IMR-90 (cell line): ENCODE measurements at regions not wholly inside any gene's neighbourhood (a gene's known extent, or its start where the extent isn't known, plus 50 kb on each side); places are given as distances from the start of the nearest gene placed in this dataset.

Source experiments
- ATAC-seq: fragments of 200-7000 bp; cut with Tn5 transposase; 2 replicates; pipeline ENCODE4 v1.9.1; 2020; ENCODE audit warnings: low read depth, mild to moderate bottlenecking, moderate library complexity
- BruUV-seq: library from RNA; stranded (reverse); fragments of 400-500 nt; replicated peaks from 2 replicates; lab custom pipeline; 2021; lab: Mats Ljungman, UMichigan
- CTCF ChIA-PET: fragments of 300-600 bp; formaldehyde crosslinking; extraction: SDS; loops from one replicate; lab custom pipeline; 2021; ENCODE audit warnings: antibody characterized with exemption; lab: Yijun Ruan, JAX
- POLR2A ChIA-PET: fragments of 300-600 bp; sonication (Branson Sonifier 250); formaldehyde crosslinking; loops from one replicate; lab custom pipeline; 2022; ENCODE audit warnings: antibody characterized with exemption; ENCODE audit not compliant: unreplicated experiment; lab: Charles Lee
- DNase-seq: peaks from one replicate; pipeline ENCODE4 v3.0.0; 2013
- H2AFZ ChIP-seq: replicated peaks from 2 replicates; pipeline ENCODE3; 2013; ENCODE audit warnings: low read length, mild to moderate bottlenecking; ENCODE audit not compliant: poor library complexity
- H2AK5ac ChIP-seq: 2 replicates; pipeline ENCODE4 v1.6.1; 2013; ENCODE audit warnings: low read depth, low read length, inconsistent platforms
- H2AK9ac ChIP-seq: replicated peaks from 2 replicates; pipeline ENCODE3; 2013; ENCODE audit warnings: mild to moderate bottlenecking, low read depth, low read length, moderate library complexity; ENCODE audit not compliant: poor library complexity
- H2BK120ac ChIP-seq: 2 replicates; pipeline ENCODE4 v1.6.1; 2013; ENCODE audit warnings: low read depth, low read length, inconsistent platforms
- H2BK15ac ChIP-seq: 3 replicates; pipeline ENCODE4 v1.6.1; 2013; ENCODE audit warnings: low read depth, low read length, inconsistent platforms
- H2BK20ac ChIP-seq: 2 replicates; pipeline ENCODE4 v1.6.1; 2013; ENCODE audit warnings: low read depth, mild to moderate bottlenecking, inconsistent platforms, low read length, moderate library complexity
- H2BK5ac ChIP-seq: 2 replicates; pipeline ENCODE4 v1.6.1; 2013; ENCODE audit warnings: mild to moderate bottlenecking, low read depth, low read length, inconsistent platforms; ENCODE audit not compliant: poor library complexity, severe bottlenecking
- H3K14ac ChIP-seq: replicated peaks from 2 replicates; pipeline ENCODE4 v1.6.1; 2013; ENCODE audit warnings: low read depth, low read length, inconsistent platforms
- H3K18ac ChIP-seq: 2 replicates; pipeline ENCODE4 v1.6.1; 2013; ENCODE audit warnings: low read depth, low read length, control low read depth
- H3K23ac ChIP-seq: 2 replicates; pipeline ENCODE4 v1.6.1; 2013; ENCODE audit warnings: low read depth, low read length, inconsistent platforms
- H3K27ac ChIP-seq: 2 replicates; pipeline ENCODE4 v1.5.1; 2013; ENCODE audit warnings: mild to moderate bottlenecking, control low read depth, low read length; ENCODE audit not compliant: insufficient read depth
- H3K27me3 ChIP-seq: 2 replicates; pipeline ENCODE4 v1.6.1; 2013; ENCODE audit warnings: low read length; ENCODE audit not compliant: control insufficient read depth, insufficient read depth
- H3K36me3 ChIP-seq: 2 replicates; pipeline ENCODE4 v1.6.1; 2013; ENCODE audit warnings: low read length, mixed read lengths; ENCODE audit not compliant: control insufficient read depth, insufficient read depth
- H3K4ac ChIP-seq: 2 replicates; pipeline ENCODE4 v1.6.1; 2013; ENCODE audit warnings: low read depth, low read length, inconsistent platforms
- H3K4me1 ChIP-seq: 2 replicates; pipeline ENCODE4 v1.6.1; 2013; ENCODE audit warnings: low read length, mixed read lengths; ENCODE audit not compliant: control insufficient read depth, insufficient read depth
- H3K4me2 ChIP-seq: 2 replicates; pipeline ENCODE4 v1.6.1; 2013; ENCODE audit warnings: low read depth, mild to moderate bottlenecking, control low read depth, low read length, moderate library complexity
- H3K4me3 ChIP-seq: 2 replicates; pipeline ENCODE4 v1.5.1; 2013; ENCODE audit warnings: low read depth, mild to moderate bottlenecking, control low read depth, low read length, moderate library complexity; ENCODE audit not compliant: insufficient read depth
- H3K56ac ChIP-seq: 2 replicates; pipeline ENCODE4 v1.6.1; 2013; ENCODE audit warnings: low read length, inconsistent platforms; ENCODE audit not compliant: insufficient read depth; ENCODE audit errors: extremely low read depth
- H3K79me1 ChIP-seq, 2 experiments: 2 replicates each; pipeline ENCODE4 v1.6.1; 2013; ENCODE audit warnings: low read length in 2 of 2, inconsistent platforms in 1 of 2, low read depth in 1 of 2
- H3K9ac ChIP-seq: 2 replicates; pipeline ENCODE4 v1.6.1; 2013; ENCODE audit warnings: low read depth, low read length, control low read depth
- H3K9me1 ChIP-seq: 2 replicates; pipeline ENCODE4 v1.6.1; 2013; ENCODE audit warnings: low read length, inconsistent platforms; ENCODE audit not compliant: insufficient read depth
- H3K9me3 ChIP-seq: 2 replicates; pipeline ENCODE4 v1.6.1; 2013; ENCODE audit warnings: low read length; ENCODE audit not compliant: control insufficient read depth, insufficient read depth
- H4K20me1 ChIP-seq: 2 replicates; pipeline ENCODE4 v1.6.1; 2013; ENCODE audit warnings: low read length, inconsistent platforms; ENCODE audit not compliant: insufficient read depth
- H4K5ac ChIP-seq: 2 replicates; pipeline ENCODE4 v1.6.1; 2013; ENCODE audit warnings: mild to moderate bottlenecking, low read depth, low read length, control low read depth
- H4K8ac ChIP-seq, 2 experiments: 2 replicates each; pipeline ENCODE4 v1.6.1; 2013; ENCODE audit warnings: low read depth in 2 of 2, low read length in 2 of 2, control low read depth in 1 of 2, inconsistent platforms in 1 of 2
- H4K91ac ChIP-seq: 2 replicates; pipeline ENCODE4 v1.6.1; 2013; ENCODE audit warnings: low read depth, low read length, inconsistent platforms; ENCODE audit not compliant: insufficient read depth
- BHLHE40 ChIP-seq: fragments of 150-350 bp; IDR thresholded peaks from 2 replicates; pipeline ENCODE4 v1.6.1; 2016; ENCODE audit warnings: mild to moderate bottlenecking, low read depth, low read length
- CEBPB ChIP-seq: IDR thresholded peaks from 2 replicates; pipeline ENCODE4 v1.6.1; 2012; ENCODE audit warnings: low read depth, low read length, improper control_type of control experiment
- CHD1 ChIP-seq: IDR thresholded peaks from 2 replicates; pipeline ENCODE4 v1.6.1; 2012; ENCODE audit warnings: low read depth, low read length, improper control_type of control experiment
- FOS ChIP-seq: fragments of 150-350 bp; IDR thresholded peaks from 2 replicates; pipeline ENCODE4 v1.6.1; 2016; ENCODE audit warnings: low read depth, low read length
- MAFK ChIP-seq: IDR thresholded peaks from 2 replicates; pipeline ENCODE4 v1.6.1; 2012; ENCODE audit warnings: low read depth, low read length, improper control_type of control experiment
- MAZ ChIP-seq: IDR thresholded peaks from 2 replicates; pipeline ENCODE4 v1.6.1; 2012; ENCODE audit warnings: low read depth, mild to moderate bottlenecking, low read length, improper control_type of control experiment, moderate library complexity, borderline replicate concordance
- MXI1 ChIP-seq: IDR thresholded peaks from 2 replicates; pipeline ENCODE4 v1.6.1; 2012; ENCODE audit warnings: low read depth, mild to moderate bottlenecking, low read length, moderate library complexity, borderline replicate concordance
- NFE2L2 ChIP-seq: fragments of 150-350 bp; IDR thresholded peaks from 2 replicates; pipeline ENCODE4 v1.6.1; 2016; ENCODE audit warnings: low read depth, mild to moderate bottlenecking, low read length
- POLR2A ChIP-seq: IDR thresholded peaks from 2 replicates; pipeline ENCODE4 v1.6.1; 2012; ENCODE audit warnings: mild to moderate bottlenecking, low read depth, low read length
- RAD21 ChIP-seq: IDR thresholded peaks from 2 replicates; pipeline ENCODE4 v1.6.1; 2012; ENCODE audit warnings: low read length, improper control_type of control experiment
- RCOR1 ChIP-seq: IDR thresholded peaks from 2 replicates; pipeline ENCODE4 v1.6.1; 2012; ENCODE audit warnings: mild to moderate bottlenecking, low read length, improper control_type of control experiment; ENCODE audit not compliant: insufficient replicate concordance
- RFX5 ChIP-seq: IDR thresholded peaks from 2 replicates; pipeline ENCODE4 v1.8.0; 2012; ENCODE audit warnings: low read depth, mild to moderate bottlenecking, low read length, moderate library complexity
- SMC3 ChIP-seq: fragments of 150-350 bp; IDR thresholded peaks from 2 replicates; pipeline ENCODE4 v1.6.1; 2016; ENCODE audit warnings: low read depth, mild to moderate bottlenecking, antibody characterized with exemption, low read length, moderate library complexity
- WGBS, 2 experiments: methylation state at CpG; one replicate each; pipeline versions ENCODE4 v1.1.5 to v1.1.7; 2013; ENCODE audit warnings: missing lambda C conversion rate in 2 of 2; ENCODE audit not compliant: insufficient read length in 1 of 2; ENCODE audit errors: extremely low coverage in 2 of 2; 5-methylcytosine and 5-hydroxymethylcytosine counted together
- dilution Hi-C: fragments of 300-500 bp; cut with HindIII; formaldehyde crosslinking; loops from one replicate; pipeline ENCODE4 v1.14.3; 2018; ENCODE audit warnings: low sequenced_read_pairs; ENCODE audit not compliant: unreplicated experiment
- in situ Hi-C: fragments of 300-500 bp; cut with MboI; formaldehyde crosslinking; loops from 3 replicates; pipeline ENCODE4 v1.14.3; 2019; ENCODE audit warnings: low sequenced_read_pairs, inconsistent platforms, mixed read lengths
- intact Hi-C: fragments of 100-400 bp; cut with micrococcal nuclease; formaldehyde crosslinking; loops from 2 replicates; pipeline ENCODE4 v1.10.0; 2022
- TF ChIP-seq, protein P1 (sequence below): conservative IDR thresholded peaks from 2 replicates; pipeline ENCODE4 v1.5.1; 2012; ENCODE audit warnings: mild to moderate bottlenecking, low read depth, low read length, improper control_type of control experiment
- TF ChIP-seq, protein P2 (sequence below): fragments of 150-350 bp; IDR thresholded peaks from 2 replicates; pipeline ENCODE4 v1.6.1; 2016; ENCODE audit warnings: low read depth, mild to moderate bottlenecking, low read length, moderate library complexity, borderline replicate concordance
- TF ChIP-seq, protein P3 (sequence below): fragments of 150-350 bp; IDR thresholded peaks from 2 replicates; pipeline ENCODE4 v1.6.1; 2017; ENCODE audit warnings: mild to moderate bottlenecking, antibody characterized with exemption, low read length, low read depth

DNA sequence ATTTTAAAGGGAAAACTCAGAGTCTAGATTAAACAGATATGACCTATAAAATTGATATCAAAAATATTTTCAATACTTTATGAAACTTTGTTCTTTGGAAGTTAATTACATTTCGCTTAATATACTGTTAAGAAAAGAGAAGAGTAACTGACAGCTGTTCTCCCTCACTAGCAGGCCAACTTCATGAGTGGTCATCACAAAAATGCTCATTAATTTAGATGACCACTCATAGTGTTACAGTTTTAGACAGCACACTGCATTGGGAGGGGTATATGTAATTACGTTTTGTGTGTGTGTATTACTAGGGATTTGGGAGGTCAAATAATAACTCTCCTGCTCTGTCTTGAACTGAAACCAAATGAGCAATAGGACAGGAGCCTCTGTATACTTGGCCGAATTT is 80.2 kb upstream of the EDNRA start:
- Histone ChIP-seq H2AK9ac (no peak overlapping the region), H4K91ac (no peak overlapping the region), H3K56ac (no peak overlapping the region), H3K18ac (no peak overlapping the region), H3K4me2 (no peak overlapping the region), H3K36me3 (no peaks in the 10 kb centered on the region), H4K8ac (no peak overlapping the region), H3K79me1 (no peaks in the 10 kb centered on the region), H4K20me1 (no peaks in the 10 kb centered on the region), H3K4ac (no peak overlapping the region), H2AFZ (no peak overlapping the region), H3K9me1 (no peaks in the 10 kb centered on the region), H3K4me3 (no peak overlapping the region), H2BK5ac (no peak overlapping the region), H4K5ac (no peak overlapping the region), H3K9ac (no peak overlapping the region), H2AK5ac (no peak overlapping the region), H3K4me1 (no peaks in the 10 kb centered on the region), H2BK15ac (no peak overlapping the region), H2BK120ac (no peak overlapping the region), H3K9me3 (no peaks in the 10 kb centered on the region), H2BK20ac (no peak overlapping the region), H3K27me3 (no peaks in the 10 kb centered on the region), H3K27ac (no peak overlapping the region), H3K23ac (no peak overlapping the region), H3K14ac (no peak overlapping the region)
- no CpG with 5 or more reads among the region's 3 CpGs for WGBS, 2 experiments
- BruUV-seq = no TSS peak
- no peak for ATAC-seq
- in situ Hi-C loops (no loop called here), dilution Hi-C loops (no loop called here), intact Hi-C loops (no loop called here)
- no peak for TF ChIP-seq RAD21
- TF ChIP-seq CEBPB = no peak
- no peak for TF ChIP-seq MAFK
- TF ChIP-seq RFX5 = no peak
- TF ChIP-seq MAZ = no peak
- TF ChIP-seq, protein P1, sequence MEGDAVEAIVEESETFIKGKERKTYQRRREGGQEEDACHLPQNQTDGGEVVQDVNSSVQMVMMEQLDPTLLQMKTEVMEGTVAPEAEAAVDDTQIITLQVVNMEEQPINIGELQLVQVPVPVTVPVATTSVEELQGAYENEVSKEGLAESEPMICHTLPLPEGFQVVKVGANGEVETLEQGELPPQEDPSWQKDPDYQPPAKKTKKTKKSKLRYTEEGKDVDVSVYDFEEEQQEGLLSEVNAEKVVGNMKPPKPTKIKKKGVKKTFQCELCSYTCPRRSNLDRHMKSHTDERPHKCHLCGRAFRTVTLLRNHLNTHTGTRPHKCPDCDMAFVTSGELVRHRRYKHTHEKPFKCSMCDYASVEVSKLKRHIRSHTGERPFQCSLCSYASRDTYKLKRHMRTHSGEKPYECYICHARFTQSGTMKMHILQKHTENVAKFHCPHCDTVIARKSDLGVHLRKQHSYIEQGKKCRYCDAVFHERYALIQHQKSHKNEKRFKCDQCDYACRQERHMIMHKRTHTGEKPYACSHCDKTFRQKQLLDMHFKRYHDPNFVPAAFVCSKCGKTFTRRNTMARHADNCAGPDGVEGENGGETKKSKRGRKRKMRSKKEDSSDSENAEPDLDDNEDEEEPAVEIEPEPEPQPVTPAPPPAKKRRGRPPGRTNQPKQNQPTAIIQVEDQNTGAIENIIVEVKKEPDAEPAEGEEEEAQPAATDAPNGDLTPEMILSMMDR = no peak
- no peak for TF ChIP-seq RCOR1
- TF ChIP-seq, protein P2, sequence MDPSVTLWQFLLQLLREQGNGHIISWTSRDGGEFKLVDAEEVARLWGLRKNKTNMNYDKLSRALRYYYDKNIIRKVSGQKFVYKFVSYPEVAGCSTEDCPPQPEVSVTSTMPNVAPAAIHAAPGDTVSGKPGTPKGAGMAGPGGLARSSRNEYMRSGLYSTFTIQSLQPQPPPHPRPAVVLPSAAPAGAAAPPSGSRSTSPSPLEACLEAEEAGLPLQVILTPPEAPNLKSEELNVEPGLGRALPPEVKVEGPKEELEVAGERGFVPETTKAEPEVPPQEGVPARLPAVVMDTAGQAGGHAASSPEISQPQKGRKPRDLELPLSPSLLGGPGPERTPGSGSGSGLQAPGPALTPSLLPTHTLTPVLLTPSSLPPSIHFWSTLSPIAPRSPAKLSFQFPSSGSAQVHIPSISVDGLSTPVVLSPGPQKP = no peak
- TF ChIP-seq SMC3 = no peak
- no peak for TF ChIP-seq CHD1
- TF ChIP-seq POLR2A = no peak
- no peak for TF ChIP-seq BHLHE40
- TF ChIP-seq, protein P3, sequence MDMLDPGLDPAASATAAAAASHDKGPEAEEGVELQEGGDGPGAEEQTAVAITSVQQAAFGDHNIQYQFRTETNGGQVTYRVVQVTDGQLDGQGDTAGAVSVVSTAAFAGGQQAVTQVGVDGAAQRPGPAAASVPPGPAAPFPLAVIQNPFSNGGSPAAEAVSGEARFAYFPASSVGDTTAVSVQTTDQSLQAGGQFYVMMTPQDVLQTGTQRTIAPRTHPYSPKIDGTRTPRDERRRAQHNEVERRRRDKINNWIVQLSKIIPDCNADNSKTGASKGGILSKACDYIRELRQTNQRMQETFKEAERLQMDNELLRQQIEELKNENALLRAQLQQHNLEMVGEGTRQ = no peak
- TF ChIP-seq MXI1 = no peak
- no peak for TF ChIP-seq NFE2L2
- TF ChIP-seq FOS = no peak
- DNase-seq = no peak
- CTCF ChIA-PET = no interaction called here
- POLR2A ChIA-PET = no interaction called here
